CD8-positive, alpha-beta memory T cell (primary cell): ENCODE measurements at regions not wholly inside any gene's neighbourhood (a gene's known extent, or its start where the extent isn't known, plus 50 kb on each side); places are given as distances from the start of the nearest gene placed in this dataset.
"Not testable (repeated sequence)": the region's sequence is repeated elsewhere in the genome, so short reads cannot be mapped to it uniquely, and the experiment has no call there.

Experiments
- CTCF ChIA-PET: fragments of 350-600 bp; sonication (Branson Sonifier 250); formaldehyde crosslinking; loops from one replicate; lab custom pipeline; 2021; ENCODE audit warnings: antibody characterized with exemption; lab: Charles Lee
- POLR2A ChIA-PET: fragments of 350-600 bp; sonication (Branson Sonifier 250); formaldehyde crosslinking; loops from one replicate; lab custom pipeline; 2021; ENCODE audit warnings: antibody characterized with exemption; lab: Charles Lee
- DNase-seq, 5 donors: peaks; one replicate each; pipeline versions ENCODE4 v3.0.0 to v3.0.0-alpha.2; 2020 to 2022; ENCODE audit warnings: mixed read lengths in 1 of 5
- H3K27ac ChIP-seq: one replicate; pipeline ENCODE4 v1.7.0; 2013; ENCODE audit warnings: low read depth, mild to moderate bottlenecking, low read length, moderate library complexity
- H3K27me3 ChIP-seq: 2 replicates; pipeline ENCODE4 v1.7.0; 2013; ENCODE audit warnings: low read length, mild to moderate bottlenecking; ENCODE audit not compliant: insufficient read depth, poor library complexity, severe bottlenecking
- H3K36me3 ChIP-seq: 2 replicates; pipeline ENCODE4 v1.7.0; 2013; ENCODE audit warnings: mild to moderate bottlenecking, low read length, moderate library complexity; ENCODE audit not compliant: insufficient read depth
- H3K4me1 ChIP-seq: 2 replicates; pipeline ENCODE4 v1.7.0; 2013; ENCODE audit warnings: mild to moderate bottlenecking, low read length, moderate library complexity; ENCODE audit not compliant: insufficient read depth
- H3K4me3 ChIP-seq: 2 replicates; pipeline ENCODE4 v1.7.0; 2013; ENCODE audit warnings: mild to moderate bottlenecking, low read length
- H3K9me3 ChIP-seq: 2 replicates; pipeline ENCODE4 v1.7.0; 2013; ENCODE audit warnings: mild to moderate bottlenecking, low read length
- H3K27ac Mint-ChIP-seq, 8 donors: one replicate each; pipeline ENCODE4 v1.8.0; 2020 to 2021; ENCODE audit warnings: mixed read lengths in 8 of 8, mild to moderate bottlenecking in 6 of 8, inconsistent platforms in 3 of 8, moderate library complexity in 3 of 8
- H3K27me3 Mint-ChIP-seq, 2 donors: one replicate each; pipeline ENCODE4 v1.8.0; 2020 to 2021; ENCODE audit warnings: mixed read lengths in 2 of 2, mild to moderate bottlenecking in 1 of 2, moderate library complexity in 1 of 2
- H3K36me3 Mint-ChIP-seq, 3 donors: one replicate each; pipeline ENCODE4 v1.8.0; 2020 to 2021; ENCODE audit warnings: mixed read lengths in 3 of 3, inconsistent platforms in 1 of 3, mild to moderate bottlenecking in 1 of 3
- H3K4me1 Mint-ChIP-seq, 3 donors: one replicate each; pipeline ENCODE4 v1.8.0; 2020 to 2021; ENCODE audit warnings: mixed read lengths in 3 of 3, inconsistent platforms in 1 of 3, mild to moderate bottlenecking in 1 of 3
- H3K4me3 Mint-ChIP-seq, 7 donors: one replicate each; pipeline ENCODE4 v1.8.0; 2020 to 2021; ENCODE audit warnings: mixed read lengths in 7 of 7, mild to moderate bottlenecking in 6 of 7, moderate library complexity in 4 of 7, inconsistent platforms in 2 of 7
- H3K9me3 Mint-ChIP-seq, 5 donors: one replicate each; pipeline ENCODE4 v1.8.0; 2020 to 2022; ENCODE audit warnings: mixed read lengths in 5 of 5, mild to moderate bottlenecking in 3 of 5, moderate library complexity in 2 of 5, inconsistent platforms in 1 of 5

- H3K4me1 Mint-ChIP-seq, result no peaks in the 10 kb centered on the region
- no peak for DNase-seq
- Histone ChIP-seq H3K4me1 (no peaks in the 10 kb centered on the region), H3K36me3 (no peaks in the 10 kb centered on the region), H3K27ac (no peak overlapping the region), H3K9me3 (no peaks in the 10 kb centered on the region), H3K27me3 (no peaks in the 10 kb centered on the region), H3K4me3 (no peak overlapping the region)
- ChIA-PET CTCF (no interaction called here), POLR2A (no interaction called here)
- no peak overlapping the region for H3K27ac Mint-ChIP-seq
- H3K27me3 Mint-ChIP-seq, result peaks cover 3 to 28% of the 10 kb centered on the region in 2 donors
- H3K36me3 Mint-ChIP-seq, result no peaks in the 10 kb centered on the region
- H3K9me3 Mint-ChIP-seq, result no peaks in the 10 kb centered on the region
- H3K4me3 Mint-ChIP-seq, result no peak overlapping the region
Measured at GRCh38 chr7:112987171-112987570, 99.5 kb downstream of the GPR85 start.

GRCh38 chr7:112986256-112987031 is 100.2 kb downstream of the GPR85 start:
- no peaks in the 10 kb centered on the region for H3K36me3 Mint-ChIP-seq
- CTCF ChIA-PET, result no interaction called here
- H3K9me3 Mint-ChIP-seq, result no peaks in the 10 kb centered on the region

GRCh38 chr7:112985377-112985987 is 101.1 kb downstream of the GPR85 start:
- Mint-ChIP-seq H3K27ac (no peak overlapping the region), H3K4me3 (no peak overlapping the region), H3K4me1 (no peaks in the 10 kb centered on the region), H3K36me3 (no peaks in the 10 kb centered on the region), H3K9me3 (no peaks in the 10 kb centered on the region), H3K27me3 (peaks cover 5 to 26% of the 10 kb centered on the region in 2 donors)
- no peaks in the 10 kb centered on the region for H3K9me3 ChIP-seq
- H3K27me3 ChIP-seq, result no peaks in the 10 kb centered on the region
- no peak for DNase-seq
- ChIA-PET POLR2A (no interaction called here), CTCF (no interaction called here)
- no peaks in the 10 kb centered on the region for H3K36me3 ChIP-seq
- H3K27ac ChIP-seq, result no peak overlapping the region
- no peaks in the 10 kb centered on the region for H3K4me1 ChIP-seq
- no peak overlapping the region for H3K4me3 ChIP-seq

More at GRCh38 chr7:112986256-112987031, 100.2 kb downstream of the GPR85 start:
- H3K4me3 Mint-ChIP-seq, result no peak overlapping the region
- H3K27ac Mint-ChIP-seq, result no peak overlapping the region
- peaks cover 3 to 22% of the 10 kb centered on the region in 2 donors for H3K27me3 Mint-ChIP-seq
- POLR2A ChIA-PET, result no interaction called here
- Histone ChIP-seq H3K4me3 (no peak overlapping the region), H3K4me1 (no peaks in the 10 kb centered on the region), H3K36me3 (no peaks in the 10 kb centered on the region), H3K27me3 (no peaks in the 10 kb centered on the region), H3K27ac (no peak overlapping the region), H3K9me3 (no peaks in the 10 kb centered on the region)
- DNase-seq, result no peak
- no peaks in the 10 kb centered on the region for H3K4me1 Mint-ChIP-seq

- no peak overlapping the region for H3K27ac Mint-ChIP-seq
- no peaks in the 10 kb centered on the region for H3K36me3 ChIP-seq
- H3K36me3 Mint-ChIP-seq, result no peaks in the 10 kb centered on the region
- ChIA-PET POLR2A (no interaction called here), CTCF (no interaction called here)
- H3K9me3 ChIP-seq, result no peaks in the 10 kb centered on the region
- no peak overlapping the region for H3K4me3 Mint-ChIP-seq
- no peaks in the 10 kb centered on the region for H3K9me3 Mint-ChIP-seq
- no peaks in the 10 kb centered on the region for H3K4me1 Mint-ChIP-seq
- no peak overlapping the region for H3K27ac ChIP-seq
- DNase-seq, result no peak
- H3K4me3 ChIP-seq, result no peak overlapping the region
- no peaks in the 10 kb centered on the region for H3K27me3 ChIP-seq
- H3K27me3 Mint-ChIP-seq, result peaks cover 4 to 13% of the 10 kb centered on the region in 2 donors
- no peaks in the 10 kb centered on the region for H3K4me1 ChIP-seq
Measured at GRCh38 chr7:112982441-112983063, 104.1 kb downstream of the GPR85 start.

- H3K27ac Mint-ChIP-seq, result no peak overlapping the region
- H3K36me3 ChIP-seq, result no peaks in the 10 kb centered on the region
- DNase-seq, result no peak
- no peaks in the 10 kb centered on the region for H3K36me3 Mint-ChIP-seq
- H3K27ac ChIP-seq, result no peak overlapping the region
- no peaks in the 10 kb centered on the region for H3K9me3 ChIP-seq
- H3K9me3 Mint-ChIP-seq, result no peaks in the 10 kb centered on the region
- H3K4me3 Mint-ChIP-seq, result no peak overlapping the region
- POLR2A ChIA-PET, result no interaction called here
- CTCF ChIA-PET, result no interaction called here
- no peaks in the 10 kb centered on the region for H3K4me1 ChIP-seq
- no peak overlapping the region for H3K4me3 ChIP-seq
- no peaks in the 10 kb centered on the region for H3K4me1 Mint-ChIP-seq
- no peaks in the 10 kb centered on the region for H3K27me3 ChIP-seq
- H3K27me3 Mint-ChIP-seq, result peaks cover 2 to 9% of the 10 kb centered on the region in 2 donors
Measured at GRCh38 chr7:112981966-112982365, 104.7 kb downstream of the GPR85 start.

- H3K4me1 ChIP-seq, H3K36me3 Mint-ChIP-seq, H3K4me1 Mint-ChIP-seq, CTCF ChIA-PET, H3K4me3 Mint-ChIP-seq, H3K27me3 ChIP-seq, H3K27ac ChIP-seq, H3K4me3 ChIP-seq, H3K27ac Mint-ChIP-seq, H3K9me3 ChIP-seq, H3K36me3 ChIP-seq, DNase-seq, POLR2A ChIA-PET, H3K9me3 Mint-ChIP-seq: not testable (repeated sequence)
- H3K27me3 Mint-ChIP-seq, result peaks cover 2 to 12% of the 10 kb centered on the region in 2 donors
Measured at GRCh38 chr7:112979055-112979454, 107.6 kb downstream of the GPR85 start.

- H3K27me3 Mint-ChIP-seq, result peaks cover 5 to 20% of the 10 kb centered on the region in 2 donors
- H3K36me3 ChIP-seq, H3K27ac ChIP-seq, H3K4me3 ChIP-seq, H3K9me3 Mint-ChIP-seq, H3K27ac Mint-ChIP-seq, CTCF ChIA-PET, H3K36me3 Mint-ChIP-seq, DNase-seq, H3K9me3 ChIP-seq, H3K4me3 Mint-ChIP-seq, H3K4me1 ChIP-seq, POLR2A ChIA-PET, H3K27me3 ChIP-seq, H3K4me1 Mint-ChIP-seq: not testable (repeated sequence)
Measured at GRCh38 chr7:112977244-112977955, 109.2 kb downstream of the GPR85 start.

- POLR2A ChIA-PET, result no interaction called here
- Mint-ChIP-seq H3K36me3 (no peaks in the 10 kb centered on the region), H3K4me3 (no peak overlapping the region), H3K9me3 (peaks cover 0 to 4% (median 0%) of the 10 kb centered on the region in 5 donors), H3K27ac (no peak overlapping the region), H3K4me1 (no peaks in the 10 kb centered on the region), H3K27me3 (peaks cover 13 to 26% of the 10 kb centered on the region in 2 donors)
- no peak overlapping the region for H3K27ac ChIP-seq
- DNase-seq, result no peak
- no peaks in the 10 kb centered on the region for H3K27me3 ChIP-seq
- no peaks in the 10 kb centered on the region for H3K4me1 ChIP-seq
- CTCF ChIA-PET, result no interaction called here
- H3K4me3 ChIP-seq, result no peak overlapping the region
- no peaks in the 10 kb centered on the region for H3K36me3 ChIP-seq
- no peaks in the 10 kb centered on the region for H3K9me3 ChIP-seq
Measured at GRCh38 chr7:112970771-112971170, 115.9 kb downstream of the GPR85 start.
